ENCODE measurements at regions not wholly inside any gene's neighbourhood (a gene's known extent, or its start where the extent isn't known, plus 50 kb on each side); places are given as distances from the start of the nearest gene placed in this dataset.

DNA sequence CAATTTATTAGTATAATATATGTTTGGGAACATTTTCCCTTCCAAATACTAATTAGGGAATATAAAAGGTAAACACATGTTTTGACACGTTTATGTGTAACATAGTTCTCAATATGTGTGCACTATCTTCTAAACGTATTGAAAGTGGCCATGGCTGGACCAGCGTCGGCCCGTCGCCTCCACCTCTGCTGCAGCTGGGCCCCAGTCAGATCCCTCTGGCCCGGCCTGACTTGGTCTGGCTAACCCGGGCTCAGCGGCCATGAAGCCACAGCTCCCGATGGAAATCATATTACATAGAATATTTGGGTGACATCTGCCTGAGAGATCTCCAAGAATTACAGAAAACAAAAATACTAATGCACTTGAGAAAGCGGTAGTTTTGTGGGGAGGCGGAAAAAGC is 474.4 kb upstream of the CDH2 start (continued):
- no peak for TF ChIP-seq STAT1 (conservative IDR thresholded peaks at IDR 0.05)

DNA sequence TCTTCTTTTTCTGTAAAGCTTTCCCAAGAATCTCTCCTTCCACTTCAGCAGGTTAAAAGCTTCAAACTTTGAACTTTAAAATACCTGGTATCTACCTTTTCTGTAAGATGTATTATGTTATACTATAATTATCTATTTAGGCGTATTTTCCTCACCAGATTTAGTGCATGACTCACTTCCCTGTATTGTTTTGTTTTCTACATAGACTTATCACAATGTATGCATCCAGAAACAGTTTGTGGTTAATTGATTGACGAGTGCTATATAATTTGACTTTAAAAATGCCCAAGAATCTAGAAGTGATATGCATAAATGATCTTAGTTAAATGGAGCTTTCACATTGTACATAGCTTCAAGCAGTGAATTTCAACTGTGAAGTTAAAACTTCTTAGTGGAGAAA is 473.9 kb upstream of the CDH2 start:
- Histone ChIP-seq H3K27ac (ENCODE audit: control insufficient read depth, insufficient read depth) (no peak overlapping the region), H3K4me2 (ENCODE audit: control insufficient read depth, insufficient read depth) (no peak overlapping the region), H4K20me1 (ENCODE audit: control insufficient read depth, insufficient read depth) (no peaks in the 10 kb centered on the region), H3K36me3 (ENCODE audit: control insufficient read depth in 2 of 2, insufficient read depth in 2 of 2, low read length in 1 of 2) (no peaks in the 10 kb centered on the region), H3K4me3 (no peak overlapping the region), H3K9me3 (replicated peaks; ENCODE audit: control insufficient read depth, insufficient read depth, low read length) (no peaks in the 10 kb centered on the region), H2AFZ (ENCODE audit: control insufficient read depth, low read depth, low read length) (no peak overlapping the region), H3K9ac (ENCODE audit: control insufficient read depth, insufficient read depth, low read length) (no peak overlapping the region), H3K79me2 (ENCODE audit: control insufficient read depth, insufficient read depth, low read length) (no peaks in the 10 kb centered on the region), H3K27me3 (replicated peaks in 1 of 2; ENCODE audit: control insufficient read depth in 2 of 2, insufficient read depth in 2 of 2, low read length in 1 of 2) (no peaks in the 10 kb centered on the region), H3K4me1 (ENCODE audit: control insufficient read depth, insufficient read depth, low read length) (no peaks in the 10 kb centered on the region)
- FAIRE-seq: no peak
- intact Hi-C loops (cut with micrococcal nuclease; ENCODE audit: unreplicated experiment): no loop called here
- TF ChIP-seq, protein P1, sequence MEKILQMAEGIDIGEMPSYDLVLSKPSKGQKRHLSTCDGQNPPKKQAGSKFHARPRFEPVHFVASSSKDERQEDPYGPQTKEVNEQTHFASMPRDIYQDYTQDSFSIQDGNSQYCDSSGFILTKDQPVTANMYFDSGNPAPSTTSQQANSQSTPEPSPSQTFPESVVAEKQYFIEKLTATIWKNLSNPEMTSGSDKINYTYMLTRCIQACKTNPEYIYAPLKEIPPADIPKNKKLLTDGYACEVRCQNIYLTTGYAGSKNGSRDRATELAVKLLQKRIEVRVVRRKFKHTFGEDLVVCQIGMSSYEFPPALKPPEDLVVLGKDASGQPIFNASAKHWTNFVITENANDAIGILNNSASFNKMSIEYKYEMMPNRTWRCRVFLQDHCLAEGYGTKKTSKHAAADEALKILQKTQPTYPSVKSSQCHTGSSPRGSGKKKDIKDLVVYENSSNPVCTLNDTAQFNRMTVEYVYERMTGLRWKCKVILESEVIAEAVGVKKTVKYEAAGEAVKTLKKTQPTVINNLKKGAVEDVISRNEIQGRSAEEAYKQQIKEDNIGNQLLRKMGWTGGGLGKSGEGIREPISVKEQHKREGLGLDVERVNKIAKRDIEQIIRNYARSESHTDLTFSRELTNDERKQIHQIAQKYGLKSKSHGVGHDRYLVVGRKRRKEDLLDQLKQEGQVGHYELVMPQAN (conservative IDR thresholded peaks at IDR 0.05): no peak
- no peak for TF ChIP-seq CHD2 (IDR thresholded peaks at IDR 0.05; ENCODE audit: borderline replicate concordance, low read depth, low read length)
- TF ChIP-seq CEBPB (IDR thresholded peaks at IDR 0.05; ENCODE audit: borderline replicate concordance in 1 of 2, low read depth in 2 of 2, low read length in 2 of 2): no peak
- TF ChIP-seq, protein P2, sequence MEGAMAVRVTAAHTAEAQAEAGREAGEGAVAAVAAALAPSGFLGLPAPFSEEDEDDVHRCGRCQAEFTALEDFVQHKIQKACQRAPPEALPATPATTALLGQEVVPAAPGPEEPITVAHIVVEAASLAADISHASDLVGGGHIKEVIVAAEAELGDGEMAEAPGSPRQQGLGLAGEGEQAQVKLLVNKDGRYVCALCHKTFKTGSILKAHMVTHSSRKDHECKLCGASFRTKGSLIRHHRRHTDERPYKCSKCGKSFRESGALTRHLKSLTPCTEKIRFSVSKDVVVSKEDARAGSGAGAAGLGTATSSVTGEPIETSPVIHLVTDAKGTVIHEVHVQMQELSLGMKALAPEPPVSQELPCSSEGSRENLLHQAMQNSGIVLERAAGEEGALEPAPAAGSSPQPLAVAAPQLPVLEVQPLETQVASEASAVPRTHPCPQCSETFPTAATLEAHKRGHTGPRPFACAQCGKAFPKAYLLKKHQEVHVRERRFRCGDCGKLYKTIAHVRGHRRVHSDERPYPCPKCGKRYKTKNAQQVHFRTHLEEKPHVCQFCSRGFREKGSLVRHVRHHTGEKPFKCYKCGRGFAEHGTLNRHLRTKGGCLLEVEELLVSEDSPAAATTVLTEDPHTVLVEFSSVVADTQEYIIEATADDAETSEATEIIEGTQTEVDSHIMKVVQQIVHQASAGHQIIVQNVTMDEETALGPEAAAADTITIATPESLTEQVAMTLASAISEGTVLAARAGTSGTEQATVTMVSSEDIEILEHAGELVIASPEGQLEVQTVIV (IDR thresholded peaks at IDR 0.05; ENCODE audit: borderline replicate concordance, partially characterized antibody): no peak
- TF ChIP-seq MEF2A (IDR thresholded peaks at IDR 0.05; ENCODE audit: insufficient read depth, low read depth, low read length): no peak
- ChIA-PET SMC1A (ENCODE audit: uncharacterized antibody, unreplicated experiment) (interaction anchor here (1.6 kb wide), 1 partner anchor 13 kb away, joined by 4 read pairs; no protein-coding TSS in a partner anchor), RAD21 (ENCODE audit: unreplicated experiment) (no interaction called here), CTCF (interaction anchor here (0.7 to 1.2 kb wide), 2 partner anchors 15 to 461 kb away, joined by 3 read pairs; no protein-coding TSS in a partner anchor), POLR2A (no interaction called here)
- in situ Hi-C loops (cut with MboI): no loop called here
- no peak for ATAC-seq
- DNase-seq (ENCODE audit: low read depth, low spot score): no peak
- BruUV-seq (replicated peaks): no TSS peak
- WGBS (ENCODE audit: insufficient coverage, insufficient replicate concordance, low lambda C conversion rate, missing lambda C conversion rate): 0% methylated on average over 2 of the region's 2 CpGs
